Glutamatergic neuron (in vitro differentiated cells): ENCODE measurements at regions not wholly inside any gene's neighbourhood (a gene's known extent, or its start where the extent isn't known, plus 50 kb on each side); places are given as distances from the start of the nearest gene placed in this dataset.

Source experiments
- DNase-seq: peaks from one replicate; pipeline ENCODE4 v3.0.0; 2022
- H3K27ac Mint-ChIP-seq: one replicate; pipeline ENCODE4 v1.8.0; 2020; ENCODE audit warnings: mild to moderate bottlenecking, mixed read lengths, inconsistent platforms; ENCODE audit not compliant: unreplicated experiment
- H3K27me3 Mint-ChIP-seq: one replicate; pipeline ENCODE4 v1.8.0; 2020; ENCODE audit warnings: mild to moderate bottlenecking, moderate library complexity, mixed read lengths, inconsistent platforms; ENCODE audit not compliant: unreplicated experiment
- H3K36me3 Mint-ChIP-seq: one replicate; pipeline ENCODE4 v1.8.0; 2020; ENCODE audit warnings: mild to moderate bottlenecking, mixed read lengths, inconsistent platforms; ENCODE audit not compliant: unreplicated experiment
- H3K4me1 Mint-ChIP-seq: one replicate; pipeline ENCODE4 v1.8.0; 2020; ENCODE audit warnings: mild to moderate bottlenecking, low read depth, mixed read lengths, inconsistent platforms; ENCODE audit not compliant: unreplicated experiment
- H3K4me3 Mint-ChIP-seq: one replicate; pipeline ENCODE4 v1.8.0; 2020; ENCODE audit warnings: mild to moderate bottlenecking, mixed read lengths, inconsistent platforms; ENCODE audit not compliant: unreplicated experiment
- H3K9me3 Mint-ChIP-seq: one replicate; pipeline ENCODE4 v1.8.0; 2020; ENCODE audit warnings: mild to moderate bottlenecking, moderate library complexity, mixed read lengths, inconsistent platforms; ENCODE audit not compliant: unreplicated experiment
- CTCF ChIP-seq: fragments of 200-600 bp; sonication (generic); IDR thresholded peaks from one replicate; pipeline ENCODE4 v1.5.0; 2021; ENCODE audit not compliant: partially characterized antibody, unreplicated experiment

GRCh38 chr2:146024212-146024743 is 1504.4 kb upstream of the ZEB2 start:
- Mint-ChIP-seq H3K27me3 (no peaks in the 10 kb centered on the region), H3K27ac (no peak overlapping the region), H3K4me3 (no peak overlapping the region)

GRCh38 chr2:146004462-146004861 is 1484.5 kb upstream of the ZEB2 start:
- Mint-ChIP-seq H3K27me3 (no peaks in the 10 kb centered on the region), H3K27ac (no peak overlapping the region), H3K4me1 (no peaks in the 10 kb centered on the region), H3K4me3 (no peak overlapping the region), H3K36me3 (no peaks in the 10 kb centered on the region), H3K9me3 (no peaks in the 10 kb centered on the region)
- TF ChIP-seq CTCF: no peak
- DNase-seq: no peak

More at GRCh38 chr2:146024212-146024743, 1504.4 kb upstream of the ZEB2 start:
- H3K4me1 Mint-ChIP-seq: no peaks in the 10 kb centered on the region
- H3K9me3 Mint-ChIP-seq: no peaks in the 10 kb centered on the region
- H3K36me3 Mint-ChIP-seq: no peaks in the 10 kb centered on the region
- no peak for DNase-seq
- no peak for TF ChIP-seq CTCF

- no peaks in the 10 kb centered on the region for H3K4me1 Mint-ChIP-seq
- no peaks in the 10 kb centered on the region for H3K9me3 Mint-ChIP-seq
- TF ChIP-seq CTCF: no peak
- H3K27me3 Mint-ChIP-seq: no peaks in the 10 kb centered on the region
- no peaks in the 10 kb centered on the region for H3K36me3 Mint-ChIP-seq
- H3K4me3 Mint-ChIP-seq: no peak overlapping the region
- H3K27ac Mint-ChIP-seq: no peak overlapping the region
- DNase-seq: no peak
These were observed 1483.4 kb upstream of the ZEB2 start for GRCh38 chr2:146003337-146003736.

GRCh38 chr2:145994910-145995309 is 1475.0 kb upstream of the ZEB2 start:
- no peak overlapping the region for H3K27ac Mint-ChIP-seq

More at GRCh38 chr2:145994910-145995309, 1475.0 kb upstream of the ZEB2 start:
- TF ChIP-seq CTCF: no peak
- Mint-ChIP-seq H3K36me3 (peaks cover 24% of the 10 kb centered on the region), H3K27me3 (no peaks in the 10 kb centered on the region), H3K9me3 (peaks cover 3% of the 10 kb centered on the region), H3K4me3 (no peak overlapping the region), H3K4me1 (peaks cover 2% of the 10 kb centered on the region)
- DNase-seq: no peak
